ENCODE measurements at regions not wholly inside any gene's neighbourhood (a gene's known extent, or its start where the extent isn't known, plus 50 kb on each side); places are given as distances from the start of the nearest gene placed in this dataset.

- H2AFZ ChIP-seq (ENCODE audit: low read depth, low read length): peak overlapping the region; percentile 44
- H3K4me2 ChIP-seq (ENCODE audit: low read length): peak overlapping the region; percentile 83
- H3K27me3 ChIP-seq (ENCODE audit: insufficient read depth, low read length): peaks cover 28% of the 10 kb centered on the region
- Mint-ChIP-seq H3K4me3 (ENCODE audit: unreplicated experiment) (peak overlapping the region; percentile 73), H3K4me1 (ENCODE audit: low read depth, unreplicated experiment) (no peaks in the 10 kb centered on the region), H3K27me3 (ENCODE audit: low read depth, unreplicated experiment) (peaks cover 31% of the 10 kb centered on the region), H3K27ac (ENCODE audit: unreplicated experiment) (no peak overlapping the region), H3K36me3 (ENCODE audit: low read depth, unreplicated experiment) (no peaks in the 10 kb centered on the region), H3K9me3 (ENCODE audit: unreplicated experiment) (peaks cover 10% of the 10 kb centered on the region)
- peak; percentile 15 for DNase-seq (ENCODE audit: low read depth)
- H3K79me2 ChIP-seq (ENCODE audit: insufficient read depth, low read length): no peaks in the 10 kb centered on the region
- no peaks in the 10 kb centered on the region for H4K20me1 ChIP-seq (ENCODE audit: insufficient read depth, low read length)
- H3K9ac ChIP-seq (ENCODE audit: low read length): no peak overlapping the region
- no peaks in the 10 kb centered on the region for H3K9me3 ChIP-seq (ENCODE audit: insufficient read depth, low read depth, low read length)
- no peak overlapping the region for H3K27ac ChIP-seq (ENCODE audit: low read depth, low read length)
- peak; percentile 88 for TF ChIP-seq EZH2 (IDR thresholded peaks at IDR 0.05; ENCODE audit: insufficient read depth, low read length)
- TF ChIP-seq CTCF (IDR thresholded peaks at IDR 0.05; ENCODE audit: insufficient read depth, low read depth, low read length): no peak
- no peaks in the 10 kb centered on the region for H3K4me1 ChIP-seq (ENCODE audit: insufficient read depth, low read length)
- H3K36me3 ChIP-seq (ENCODE audit: insufficient read depth, low read length): no peaks in the 10 kb centered on the region
- H3K4me3 ChIP-seq (ENCODE audit: insufficient read depth, low read depth, low read length): peak overlapping the region; percentile 41
- no peak for FAIRE-seq
These were observed 114.5 kb upstream of the GOLGA8J start for GRCh38 chr15:29968099-29968894.

- no peaks in the 10 kb centered on the region for H3K79me2 ChIP-seq (ENCODE audit: insufficient read depth, low read length)
- H3K27ac ChIP-seq (ENCODE audit: low read depth, low read length): no peak overlapping the region
- no peak overlapping the region for H3K4me3 ChIP-seq (ENCODE audit: insufficient read depth, low read depth, low read length)
- Mint-ChIP-seq H3K27ac (ENCODE audit: unreplicated experiment) (no peak overlapping the region), H3K9me3 (ENCODE audit: unreplicated experiment) (no peaks in the 10 kb centered on the region), H3K27me3 (ENCODE audit: low read depth, unreplicated experiment) (peaks cover 26% of the 10 kb centered on the region), H3K4me3 (ENCODE audit: unreplicated experiment) (no peak overlapping the region), H3K36me3 (ENCODE audit: low read depth, unreplicated experiment) (no peaks in the 10 kb centered on the region), H3K4me1 (ENCODE audit: low read depth, unreplicated experiment) (peaks cover 8% of the 10 kb centered on the region)
- H3K36me3 ChIP-seq (ENCODE audit: insufficient read depth, low read length): no peaks in the 10 kb centered on the region
- H3K9me3 ChIP-seq (ENCODE audit: insufficient read depth, low read depth, low read length): no peaks in the 10 kb centered on the region
- H3K9ac ChIP-seq (ENCODE audit: low read length): no peak overlapping the region
- H3K4me1 ChIP-seq (ENCODE audit: insufficient read depth, low read length): no peaks in the 10 kb centered on the region
- no peak overlapping the region for H3K4me2 ChIP-seq (ENCODE audit: low read length)
- no peak overlapping the region for H2AFZ ChIP-seq (ENCODE audit: low read depth, low read length)
- H4K20me1 ChIP-seq (ENCODE audit: insufficient read depth, low read length): no peaks in the 10 kb centered on the region
- H3K27me3 ChIP-seq (ENCODE audit: insufficient read depth, low read length): peaks cover 4% of the 10 kb centered on the region
- FAIRE-seq (no peak), DNase-seq (ENCODE audit: low read depth) (no peak)
- TF ChIP-seq CTCF (IDR thresholded peaks at IDR 0.05; ENCODE audit: insufficient read depth, low read depth, low read length) (no peak), EZH2 (IDR thresholded peaks at IDR 0.05; ENCODE audit: insufficient read depth, low read length) (no peak)
These were observed 120.3 kb upstream of the GOLGA8J start for GRCh38 chr15:29962407-29962806.

Measured in astrocyte (in vitro differentiated cells and primary cell).